Stimulated activated CD4-positive, alpha-beta T cell treated with anti-CD3 and anti-CD28 coated beads, Interleukin-2, amount 100 ng/mL, for 48 hours (primary cell): ENCODE measurements at regions not wholly inside any gene's neighbourhood (a gene's known extent, or its start where the extent isn't known, plus 50 kb on each side); places are given as distances from the start of the nearest gene placed in this dataset.

Source experiments
- DNase-seq, 2 donors: peaks; one replicate each; pipeline ENCODE4 v3.0.0-alpha.2; 2020

GRCh38 chr6:91433660-91434534 is 847.0 kb upstream of the MAP3K7 start:
- DNase-seq, result no peak

- DNase-seq, result no peak
Observed at GRCh38 chr6:91428953-91429560, 842.2 kb upstream of the MAP3K7 start.

DNA sequence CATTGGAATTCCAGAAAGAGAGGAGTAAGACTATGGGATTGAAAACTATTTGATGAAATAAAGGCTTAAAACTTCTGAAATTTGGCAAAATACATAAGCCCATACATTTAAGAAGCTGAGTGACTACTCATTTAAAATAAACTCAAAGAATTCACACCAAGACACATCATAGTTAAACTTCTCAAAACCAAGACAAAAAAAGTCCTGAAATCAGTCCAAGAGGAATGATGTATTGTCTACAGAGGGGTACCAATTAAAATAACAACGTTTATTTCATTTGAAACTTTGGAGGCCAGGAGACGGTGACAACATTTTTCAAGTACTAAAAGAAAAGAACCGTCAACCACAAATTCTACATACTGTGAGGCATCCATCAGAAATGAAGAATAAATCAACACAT is 841.4 kb upstream of the MAP3K7 start:
- no peak for DNase-seq

DNA sequence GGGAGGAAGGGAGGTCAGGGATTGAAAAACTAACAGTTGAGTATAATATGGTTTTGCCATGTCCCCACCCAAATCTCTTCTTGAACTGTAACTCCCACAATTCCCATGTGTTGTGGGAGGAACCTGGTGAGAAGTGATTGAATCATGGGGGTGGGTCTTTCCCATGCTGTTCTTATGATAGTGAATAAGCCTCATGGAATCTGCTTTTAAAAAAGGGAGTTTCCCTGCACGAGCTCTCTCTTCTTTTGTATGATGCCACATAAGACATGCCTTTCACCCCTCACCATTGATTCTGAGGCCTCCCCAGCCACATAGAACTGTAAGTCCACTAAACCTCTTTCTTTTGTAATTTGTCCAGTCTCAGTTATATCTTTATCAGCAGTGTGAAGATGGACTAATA is 833.4 kb upstream of the MAP3K7 start:
- no peak for DNase-seq

DNA sequence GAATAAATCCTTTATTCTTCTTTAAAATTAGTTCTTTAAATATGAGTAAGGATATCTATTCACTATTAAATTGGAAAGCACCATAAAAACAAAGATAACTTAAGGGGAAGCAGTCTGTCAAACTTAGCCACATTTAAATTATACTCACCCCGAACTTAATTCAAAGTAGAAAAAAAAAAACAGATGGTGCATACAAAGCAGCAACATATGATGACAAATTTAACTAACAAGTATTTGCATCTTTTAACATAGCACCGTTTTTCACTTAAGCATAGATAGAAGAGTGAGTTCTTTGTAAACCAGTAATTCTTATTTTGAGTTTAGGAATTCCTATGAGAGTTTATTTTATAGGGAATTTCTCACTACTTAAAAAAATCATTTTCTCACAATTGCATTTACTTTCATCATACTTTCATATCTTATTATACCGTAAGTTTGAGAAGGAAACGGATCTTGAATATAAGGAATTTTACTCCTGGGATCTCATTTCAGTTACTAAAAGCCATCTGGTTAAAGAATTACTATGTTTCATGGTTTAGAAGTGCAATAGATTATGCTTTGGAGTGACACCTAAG is 828.2 kb upstream of the MAP3K7 start:
- DNase-seq, result no peak

GRCh38 chr6:91412532-91412931 is 825.7 kb upstream of the MAP3K7 start:
- DNase-seq, result no peak

DNA sequence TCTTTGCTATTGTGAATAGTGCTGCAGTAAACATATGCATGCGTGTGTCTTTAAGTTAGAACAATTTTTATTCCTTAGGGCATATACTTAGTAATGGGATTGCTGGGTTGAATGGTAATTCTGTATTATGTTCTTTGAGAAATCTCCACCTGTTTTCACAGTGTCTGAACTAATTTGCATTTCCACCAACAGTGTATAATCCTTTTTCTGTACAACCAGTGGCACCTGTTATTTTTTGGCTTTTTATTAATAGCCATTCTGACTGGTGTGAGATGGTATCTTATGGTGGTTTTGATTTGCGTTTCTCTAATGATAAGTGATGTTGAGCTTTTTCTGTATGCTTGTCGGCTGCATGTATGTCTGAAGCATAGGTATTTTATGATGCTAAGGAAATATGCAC is 820.8 kb upstream of the MAP3K7 start:
- DNase-seq, result no peak

DNA sequence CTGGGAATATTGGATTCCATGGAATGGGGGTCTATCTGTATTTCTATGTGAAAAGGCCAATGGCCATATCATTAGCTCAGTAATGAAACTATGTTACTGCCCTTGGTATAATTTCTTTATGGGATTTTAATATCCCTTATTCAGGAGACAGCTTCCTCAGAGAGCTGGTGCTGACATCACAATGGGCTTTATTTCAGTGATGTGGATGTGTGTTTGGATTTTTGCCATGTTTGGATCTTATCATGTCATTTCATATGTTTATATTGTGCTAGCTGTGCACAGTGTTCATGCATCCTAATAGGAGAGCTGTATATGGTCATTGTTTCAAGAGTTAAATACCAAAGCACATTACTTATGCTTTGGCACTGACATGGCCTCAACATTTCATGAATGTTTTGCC is 806.1 kb upstream of the MAP3K7 start:
- DNase-seq, result no peak

- DNase-seq, result no peak
Observed at GRCh38 chr6:91387290-91388059, 800.6 kb upstream of the MAP3K7 start.

GRCh38 chr6:91386204-91386603 is 799.3 kb upstream of the MAP3K7 start:
- no peak for DNase-seq

- no peak for DNase-seq
Observed at GRCh38 chr6:91383207-91383606, 796.3 kb upstream of the MAP3K7 start.

GRCh38 chr6:91376686-91377085 is 789.8 kb upstream of the MAP3K7 start:
- no peak for DNase-seq

DNA sequence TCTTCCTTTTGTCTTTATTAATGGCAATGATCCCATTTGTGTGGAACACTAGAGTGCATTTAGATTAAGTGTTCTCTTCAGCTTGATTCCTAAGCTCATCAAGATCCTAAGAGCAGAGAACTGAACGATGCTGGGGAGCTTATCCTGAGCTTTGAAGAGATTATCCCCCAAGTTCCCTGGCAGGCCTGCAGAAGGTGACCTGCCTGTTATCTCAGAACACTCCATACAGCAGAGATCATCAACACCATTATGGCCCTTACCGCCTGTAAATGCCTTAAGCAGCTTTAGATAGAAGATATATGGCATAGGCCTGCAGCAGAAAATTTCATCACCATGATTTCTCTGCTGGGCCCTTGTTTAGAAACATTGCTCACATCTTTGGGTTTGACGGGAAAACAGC is 779.9 kb upstream of the MAP3K7 start:
- no peak for DNase-seq

DNA sequence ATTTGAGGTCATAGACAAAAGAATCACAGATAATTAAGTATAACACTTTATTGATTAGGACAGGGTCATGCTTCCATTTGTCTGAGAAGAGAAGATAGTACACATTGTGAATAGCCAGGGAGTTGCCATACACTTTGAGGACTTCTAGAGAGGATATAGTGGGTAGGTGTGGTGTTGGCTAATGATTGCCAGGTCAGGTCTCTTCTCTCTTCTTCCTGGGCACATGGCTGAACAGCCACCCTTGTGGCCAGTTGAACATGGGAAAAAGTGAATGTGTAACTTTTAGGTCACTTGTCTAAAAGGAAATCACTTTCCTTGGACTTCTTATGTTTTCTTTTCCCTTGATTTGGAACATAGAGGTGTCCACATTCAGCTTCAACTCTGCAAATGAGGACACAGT is 772.1 kb upstream of the MAP3K7 start:
- no peak for DNase-seq

DNA sequence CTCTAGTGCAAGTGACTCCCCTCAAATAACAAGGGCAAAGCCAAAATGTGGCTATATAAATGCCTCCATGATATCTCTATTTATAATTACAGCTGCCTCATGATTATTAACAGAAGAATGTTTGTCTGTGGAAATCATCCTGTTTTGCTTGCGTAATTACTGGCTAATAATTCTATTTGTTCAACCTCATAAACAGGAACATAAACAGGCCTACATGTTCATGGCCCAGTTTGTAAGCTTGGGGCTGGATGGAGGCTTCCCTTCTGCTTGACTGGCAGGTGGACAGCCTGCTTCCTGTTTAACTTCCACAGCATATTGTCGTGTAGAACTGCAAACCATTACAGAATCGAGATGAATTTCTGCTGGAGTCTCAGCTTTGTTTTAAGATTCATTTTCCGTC is 766.0 kb upstream of the MAP3K7 start:
- no peak for DNase-seq

DNA sequence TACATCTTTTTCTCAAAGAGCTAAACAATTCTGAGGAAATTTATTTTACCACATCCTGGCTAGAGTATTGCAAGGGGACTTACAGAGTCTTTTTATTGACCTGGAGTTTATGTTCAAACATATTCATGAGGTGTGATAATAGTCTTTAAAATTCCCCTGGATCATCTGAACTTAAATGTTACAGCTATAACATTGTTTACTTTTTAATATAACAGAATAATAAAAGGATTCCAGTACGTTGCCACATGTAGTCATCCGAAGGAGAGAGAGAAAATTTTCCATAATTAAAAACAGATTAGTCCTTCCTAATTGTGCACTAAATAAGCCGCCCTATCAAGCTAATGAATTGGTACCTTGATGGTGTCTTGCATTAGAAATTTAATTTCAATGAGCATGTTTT is 765.4 kb upstream of the MAP3K7 start:
- DNase-seq, result no peak

GRCh38 chr6:91350146-91350908 is 763.5 kb upstream of the MAP3K7 start:
- no peak for DNase-seq

DNA sequence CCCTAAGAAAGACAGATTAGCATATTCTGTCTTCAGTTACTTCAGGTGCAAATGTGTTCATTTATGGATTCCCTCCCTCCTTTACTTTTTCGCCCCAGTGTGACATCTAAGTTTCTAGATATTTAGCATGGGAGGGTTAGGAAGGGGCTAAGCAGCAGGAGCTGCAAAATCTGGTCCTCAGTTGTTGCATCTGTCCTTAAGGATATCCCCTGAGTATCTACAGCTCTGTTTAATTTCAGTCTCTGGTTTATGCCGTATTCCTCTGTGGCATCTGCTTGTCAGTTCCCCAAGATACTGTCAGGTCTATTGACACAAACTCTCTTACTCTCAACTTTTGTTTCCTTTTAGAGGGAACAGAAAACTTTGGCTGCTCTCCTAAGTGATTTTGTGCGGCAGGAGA is 754.6 kb upstream of the MAP3K7 start:
- no peak for DNase-seq

GRCh38 chr6:91340896-91341395 is 754.1 kb upstream of the MAP3K7 start:
- no peak for DNase-seq

- DNase-seq, result no peak
Observed at GRCh38 chr6:91337967-91338366, 751.1 kb upstream of the MAP3K7 start.

GRCh38 chr6:91330896-91331295 is 744.0 kb upstream of the MAP3K7 start:
- no peak for DNase-seq

DNA sequence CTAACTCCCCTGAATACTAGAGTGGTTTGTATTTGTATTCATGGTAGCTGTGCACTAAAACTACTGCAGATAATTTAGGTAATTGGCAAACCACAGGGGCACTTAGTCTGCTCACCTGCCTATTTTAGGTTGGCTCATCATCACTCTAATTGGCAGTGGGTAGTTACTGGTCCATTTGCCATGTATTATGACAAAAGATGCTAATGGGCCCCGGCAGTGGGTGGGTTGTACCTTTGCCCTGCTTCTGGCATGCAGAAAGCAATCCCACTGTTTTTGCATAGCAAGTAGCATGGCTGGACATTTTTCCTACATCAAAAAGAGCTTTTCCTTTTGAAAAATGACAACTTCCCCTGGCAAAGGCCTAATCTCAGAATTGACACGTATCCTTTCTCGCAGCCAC is 741.4 kb upstream of the MAP3K7 start:
- DNase-seq, result no peak

- no peak for DNase-seq
Observed at GRCh38 chr6:91324711-91325110, 737.8 kb upstream of the MAP3K7 start.
